HL-60 (cell line): ENCODE measurements at regions not wholly inside any gene's neighbourhood (a gene's known extent, or its start where the extent isn't known, plus 50 kb on each side); places are given as distances from the start of the nearest gene placed in this dataset.

ENCODE experiments used
- DNase-seq, 2 experiments: peaks; one replicate each; pipeline ENCODE4 v3.0.0-alpha.2; 2010 to 2020; ENCODE audit warnings: low read depth in 1 of 2, low spot score in 1 of 2
- H3K27ac ChIP-seq: fragments of 250-450 bp; sonication (Bioruptor Pico); replicated peaks from 2 replicates; pipeline ENCODE4 v1.5.1; 2020; ENCODE audit warnings: mild to moderate bottlenecking, moderate library complexity
- H3K27me3 ChIP-seq: fragments of 250-450 bp; sonication (Bioruptor Pico); 2 replicates; pipeline ENCODE4 v1.5.1; 2021; ENCODE audit warnings: mild to moderate bottlenecking, moderate library complexity; ENCODE audit not compliant: insufficient read depth, poor library complexity, severe bottlenecking
- H3K4me3 ChIP-seq: replicated peaks from 2 replicates; pipeline ENCODE4 v1.5.1; 2011; ENCODE audit warnings: mild to moderate bottlenecking, control low read depth, low read length; ENCODE audit not compliant: insufficient read depth
- GABPA ChIP-seq: IDR thresholded peaks from 2 replicates; pipeline ENCODE4 v1.6.1; 2012; ENCODE audit warnings: low read depth
- POLR2AphosphoS5 ChIP-seq: IDR thresholded peaks from 2 replicates; pipeline ENCODE4 v1.6.1; 2012; ENCODE audit warnings: low read depth
- REST ChIP-seq: IDR thresholded peaks from 2 replicates; pipeline ENCODE4 v1.6.1; 2012; ENCODE audit warnings: low read depth; ENCODE audit not compliant: insufficient replicate concordance
- SPI1 ChIP-seq: IDR thresholded peaks from 2 replicates; pipeline ENCODE4 v1.6.1; 2012; ENCODE audit warnings: low read depth, mild to moderate bottlenecking, borderline replicate concordance
- TF ChIP-seq, protein P1 (sequence below): IDR thresholded peaks from one replicate; pipeline ENCODE4 v1.5.1; 2011; ENCODE audit warnings: low read length, control low read depth, inconsistent platforms; ENCODE audit not compliant: insufficient read depth

GRCh38 chr4:108359130-108359985, 190.6 kb upstream of the LEF1 start:
- DNase-seq: no peak
- TF ChIP-seq POLR2AphosphoS5 (no peak), GABPA (no peak)
- no peak overlapping the region for H3K4me3 ChIP-seq
- no peak overlapping the region for H3K27ac ChIP-seq
- H3K27me3 ChIP-seq: no peaks in the 10 kb centered on the region

DNA sequence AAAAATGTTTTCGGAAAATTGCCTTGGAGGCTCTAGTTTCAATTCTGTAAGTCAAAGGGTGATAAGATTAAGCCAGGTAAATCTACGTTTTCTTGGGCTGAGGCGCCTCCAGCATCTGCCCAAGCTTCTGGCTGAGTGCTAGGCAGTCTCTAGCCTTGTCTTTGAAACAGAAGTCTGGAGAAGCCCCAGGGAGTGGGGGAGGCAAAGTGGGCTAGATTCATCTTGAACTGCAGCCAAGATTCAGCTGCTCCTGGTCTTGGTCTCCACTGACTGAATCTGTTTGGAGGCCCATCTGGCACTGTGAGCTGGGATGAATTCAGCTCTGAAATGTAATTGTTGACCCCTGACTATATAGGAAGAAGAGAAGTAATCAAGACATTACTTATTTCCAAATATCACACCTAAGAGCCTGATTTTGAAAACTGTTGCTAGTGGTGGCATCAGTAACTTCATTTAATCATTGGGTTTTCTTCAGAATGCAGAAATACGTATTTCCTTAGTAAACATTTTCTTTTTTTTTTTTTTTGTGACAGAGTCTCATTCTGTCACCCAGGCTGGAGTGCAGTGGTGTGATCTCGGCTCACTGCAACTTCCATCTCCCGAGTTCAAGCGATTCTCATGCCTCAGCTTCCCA, 187.3 kb upstream of the LEF1 start:
- H3K27me3 ChIP-seq: peaks cover 3% of the 10 kb centered on the region
- H3K27ac ChIP-seq: no peak overlapping the region
- no peak for TF ChIP-seq GABPA
- no peak for TF ChIP-seq SPI1
- TF ChIP-seq POLR2AphosphoS5: no peak
- no peak for TF ChIP-seq REST
- no peak overlapping the region for H3K4me3 ChIP-seq
- no peak for DNase-seq

DNA sequence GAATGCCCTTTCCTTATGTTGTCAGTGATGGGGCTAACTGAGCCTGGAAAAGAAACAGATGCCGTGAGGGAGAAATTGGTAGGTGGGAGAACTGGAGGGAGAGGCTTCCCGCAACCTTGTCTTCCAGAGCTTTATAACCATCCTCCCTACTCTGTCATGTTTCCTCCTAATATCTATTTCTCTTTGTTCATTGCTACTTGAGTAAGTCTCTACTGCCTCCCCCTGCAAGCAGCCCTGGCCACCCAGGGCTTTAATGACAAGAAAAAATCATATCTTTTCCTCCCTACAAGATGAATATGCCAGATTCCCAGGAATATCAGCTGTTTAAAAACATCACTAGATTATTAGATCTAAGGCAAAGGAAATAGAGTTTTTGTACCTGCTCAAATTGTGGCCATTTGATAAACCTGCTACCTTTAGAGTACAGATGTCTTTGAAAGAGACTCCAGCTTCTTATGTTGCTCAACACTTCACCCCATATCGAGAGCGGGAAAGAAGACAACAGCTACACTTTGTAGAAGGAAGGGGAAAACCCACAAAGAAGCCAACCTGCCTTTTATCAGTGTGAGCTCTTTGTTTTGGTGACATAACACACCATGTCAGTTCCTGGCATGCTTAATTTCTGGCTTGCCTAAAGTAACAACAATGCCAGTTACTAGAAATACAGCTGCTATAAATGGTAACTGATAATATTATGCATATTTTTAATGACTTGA, 186.6 kb upstream of the LEF1 start:
- H3K4me3 ChIP-seq: no peak overlapping the region
- peaks cover 3% of the 10 kb centered on the region for H3K27me3 ChIP-seq
- H3K27ac ChIP-seq: no peak overlapping the region
- no peak for TF ChIP-seq SPI1
- TF ChIP-seq, protein P1, sequence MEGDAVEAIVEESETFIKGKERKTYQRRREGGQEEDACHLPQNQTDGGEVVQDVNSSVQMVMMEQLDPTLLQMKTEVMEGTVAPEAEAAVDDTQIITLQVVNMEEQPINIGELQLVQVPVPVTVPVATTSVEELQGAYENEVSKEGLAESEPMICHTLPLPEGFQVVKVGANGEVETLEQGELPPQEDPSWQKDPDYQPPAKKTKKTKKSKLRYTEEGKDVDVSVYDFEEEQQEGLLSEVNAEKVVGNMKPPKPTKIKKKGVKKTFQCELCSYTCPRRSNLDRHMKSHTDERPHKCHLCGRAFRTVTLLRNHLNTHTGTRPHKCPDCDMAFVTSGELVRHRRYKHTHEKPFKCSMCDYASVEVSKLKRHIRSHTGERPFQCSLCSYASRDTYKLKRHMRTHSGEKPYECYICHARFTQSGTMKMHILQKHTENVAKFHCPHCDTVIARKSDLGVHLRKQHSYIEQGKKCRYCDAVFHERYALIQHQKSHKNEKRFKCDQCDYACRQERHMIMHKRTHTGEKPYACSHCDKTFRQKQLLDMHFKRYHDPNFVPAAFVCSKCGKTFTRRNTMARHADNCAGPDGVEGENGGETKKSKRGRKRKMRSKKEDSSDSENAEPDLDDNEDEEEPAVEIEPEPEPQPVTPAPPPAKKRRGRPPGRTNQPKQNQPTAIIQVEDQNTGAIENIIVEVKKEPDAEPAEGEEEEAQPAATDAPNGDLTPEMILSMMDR: no peak
- no peak for TF ChIP-seq POLR2AphosphoS5
- TF ChIP-seq REST: no peak
- TF ChIP-seq GABPA: no peak
- no peak for DNase-seq

- Histone ChIP-seq H3K4me3 (no peak overlapping the region), H3K27me3 (peaks cover 3% of the 10 kb centered on the region), H3K27ac (no peak overlapping the region)
- no peak for TF ChIP-seq SPI1
- TF ChIP-seq, protein P1: no peak
- no peak for TF ChIP-seq REST
- TF ChIP-seq POLR2AphosphoS5: no peak
- TF ChIP-seq GABPA: no peak
- DNase-seq: no peak
Measured at GRCh38 chr4:108352664-108353308, 184.1 kb upstream of the LEF1 start.
